ENCODE measurements at regions not wholly inside any gene's neighbourhood (a gene's known extent, or its start where the extent isn't known, plus 50 kb on each side); places are given as distances from the start of the nearest gene placed in this dataset.

DNA sequence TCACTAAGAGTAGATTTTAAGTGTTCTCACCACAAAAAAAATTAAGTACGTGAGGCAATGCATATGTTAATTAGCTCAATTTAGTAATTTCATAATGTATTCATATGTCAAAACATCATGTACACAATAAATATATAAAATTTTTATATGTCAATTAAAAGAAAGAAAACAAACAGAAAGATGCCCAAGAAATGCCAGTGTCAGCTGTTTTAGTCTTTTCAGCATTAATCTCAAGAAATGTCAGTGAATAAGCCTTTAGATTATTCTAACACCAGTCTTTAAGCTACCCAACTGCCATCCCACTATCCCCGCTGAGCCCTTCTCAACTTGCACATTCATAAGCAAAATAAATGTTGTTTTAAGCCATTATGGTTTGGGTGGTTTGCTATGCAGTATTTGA, 76.5 kb downstream of the C1D start:
- DNase-seq, result no peak
